ENCODE measurements at regions not wholly inside any gene's neighbourhood (a gene's known extent, or its start where the extent isn't known, plus 50 kb on each side); places are given as distances from the start of the nearest gene placed in this dataset.

DNA sequence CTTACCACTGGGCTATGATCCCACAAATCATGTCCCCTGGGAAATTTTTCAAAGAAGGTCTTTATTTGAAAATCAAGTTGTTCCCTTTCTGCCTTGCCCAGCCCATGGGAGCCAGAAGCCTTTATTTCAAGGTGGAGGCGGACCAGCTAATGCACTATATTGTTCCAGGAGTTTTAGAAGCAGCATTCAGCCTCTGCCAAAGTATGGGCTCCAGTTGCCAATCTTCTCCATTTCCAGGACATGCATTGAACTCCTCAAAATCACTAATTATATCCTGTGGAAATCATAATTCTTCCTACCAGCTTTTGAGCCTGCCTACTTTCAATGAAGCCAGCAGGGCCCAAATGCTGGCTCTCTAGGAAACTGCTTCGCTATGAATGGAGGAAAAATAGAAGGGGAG lies 195.8 kb downstream of the RAD51AP2 start:
- DNase-seq (ENCODE audit: insufficient read length, low spot score), result no peak
- no peak for FAIRE-seq
- TF ChIP-seq, protein P1, sequence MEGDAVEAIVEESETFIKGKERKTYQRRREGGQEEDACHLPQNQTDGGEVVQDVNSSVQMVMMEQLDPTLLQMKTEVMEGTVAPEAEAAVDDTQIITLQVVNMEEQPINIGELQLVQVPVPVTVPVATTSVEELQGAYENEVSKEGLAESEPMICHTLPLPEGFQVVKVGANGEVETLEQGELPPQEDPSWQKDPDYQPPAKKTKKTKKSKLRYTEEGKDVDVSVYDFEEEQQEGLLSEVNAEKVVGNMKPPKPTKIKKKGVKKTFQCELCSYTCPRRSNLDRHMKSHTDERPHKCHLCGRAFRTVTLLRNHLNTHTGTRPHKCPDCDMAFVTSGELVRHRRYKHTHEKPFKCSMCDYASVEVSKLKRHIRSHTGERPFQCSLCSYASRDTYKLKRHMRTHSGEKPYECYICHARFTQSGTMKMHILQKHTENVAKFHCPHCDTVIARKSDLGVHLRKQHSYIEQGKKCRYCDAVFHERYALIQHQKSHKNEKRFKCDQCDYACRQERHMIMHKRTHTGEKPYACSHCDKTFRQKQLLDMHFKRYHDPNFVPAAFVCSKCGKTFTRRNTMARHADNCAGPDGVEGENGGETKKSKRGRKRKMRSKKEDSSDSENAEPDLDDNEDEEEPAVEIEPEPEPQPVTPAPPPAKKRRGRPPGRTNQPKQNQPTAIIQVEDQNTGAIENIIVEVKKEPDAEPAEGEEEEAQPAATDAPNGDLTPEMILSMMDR (IDR thresholded peaks at IDR 0.05; ENCODE audit: insufficient read depth, missing control alignments), result no peak

DNA sequence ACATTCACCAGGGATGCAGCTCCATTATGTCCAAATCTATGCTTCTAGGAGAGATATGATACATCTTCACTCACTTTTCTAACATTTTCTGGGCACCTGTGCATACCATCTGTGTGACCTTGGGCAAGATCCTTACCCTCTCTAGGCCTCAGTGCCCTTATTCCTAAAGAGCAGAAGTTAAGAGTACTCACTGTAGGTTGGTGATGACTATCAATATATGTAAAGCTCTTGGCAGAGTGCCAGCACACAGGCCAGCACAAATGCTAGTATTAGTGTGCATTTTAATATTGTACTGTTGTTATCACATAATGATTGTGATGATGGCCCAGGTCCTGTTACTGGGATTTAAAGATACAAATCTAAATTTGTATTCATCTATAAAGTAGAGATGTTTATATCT lies 199.2 kb downstream of the RAD51AP2 start:
- DNase-seq (ENCODE audit: insufficient read length, low spot score) (no peak), FAIRE-seq (no peak)
- TF ChIP-seq, protein P1 (IDR thresholded peaks at IDR 0.05; ENCODE audit: insufficient read depth, missing control alignments), result no peak

DNA sequence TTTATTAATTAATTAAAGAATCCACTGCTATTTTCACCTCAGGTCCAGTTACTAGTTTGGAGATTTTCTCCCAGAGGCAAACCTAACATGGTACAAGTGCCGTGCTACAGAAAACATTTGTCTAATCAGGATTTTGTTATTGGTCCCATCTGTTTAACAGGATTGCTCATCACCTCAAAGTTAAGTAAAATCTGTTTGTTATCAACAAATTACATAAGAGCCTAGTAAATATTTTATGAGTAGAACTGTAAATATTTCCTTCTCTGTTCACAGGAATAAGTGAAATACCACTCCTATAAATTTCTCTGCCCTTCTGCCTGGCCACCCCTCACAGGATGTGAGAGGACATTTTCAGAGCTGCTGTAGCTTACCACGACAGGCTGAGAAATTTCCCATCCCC lies 200.2 kb downstream of the RAD51AP2 start:
- TF ChIP-seq, protein P1 (IDR thresholded peaks at IDR 0.05; ENCODE audit: insufficient read depth, missing control alignments), result no peak
- FAIRE-seq (no peak), DNase-seq (ENCODE audit: insufficient read length, low spot score) (no peak)

DNA sequence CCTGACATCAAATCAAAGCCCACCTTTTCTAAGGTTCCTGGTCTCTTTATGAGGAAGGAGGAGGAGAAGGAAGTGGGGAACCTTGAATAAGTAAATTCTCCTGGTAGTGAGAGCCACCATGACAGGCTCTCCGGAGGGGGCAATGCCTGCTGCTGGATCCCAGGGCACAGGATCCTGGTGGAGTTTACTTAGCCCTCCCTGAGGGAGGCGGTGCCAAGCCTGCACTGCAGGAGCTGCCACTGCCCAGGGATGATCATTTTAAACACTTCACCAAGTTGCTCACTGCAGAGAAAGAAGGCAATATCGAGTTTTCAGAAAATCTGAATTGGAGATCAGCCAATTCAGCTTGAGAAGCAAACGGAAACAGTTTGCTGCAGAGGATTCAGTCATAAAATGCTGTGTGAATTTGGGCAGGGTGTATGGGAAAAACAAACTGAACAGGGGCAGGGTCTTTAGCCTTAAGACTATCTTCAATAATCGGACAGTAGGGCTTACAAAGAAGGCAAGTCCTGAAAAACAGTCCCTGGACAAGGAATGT lies 200.7 kb downstream of the RAD51AP2 start:
- TF ChIP-seq, protein P1 (IDR thresholded peaks at IDR 0.05; ENCODE audit: insufficient read depth, missing control alignments), result no peak
- no peak for DNase-seq (ENCODE audit: insufficient read length, low spot score)
- no peak for FAIRE-seq

DNA sequence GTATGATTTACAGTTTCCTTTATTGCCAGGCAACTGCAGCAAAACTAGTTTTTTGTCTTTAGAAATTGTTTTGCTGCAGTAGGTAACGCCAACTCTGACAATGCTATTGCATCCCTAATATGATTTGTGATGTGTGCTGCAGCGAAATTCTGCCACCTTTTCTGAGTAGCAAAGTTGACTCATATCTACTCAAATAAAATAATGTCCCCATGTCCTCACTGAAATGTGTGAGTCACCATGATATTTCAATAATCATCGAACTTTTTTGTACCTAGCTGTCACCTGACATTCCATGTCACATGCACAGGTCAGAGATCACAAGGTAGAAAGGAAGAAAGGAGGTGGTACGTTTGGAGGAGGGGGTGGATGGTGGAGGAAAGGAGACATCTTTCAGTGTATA lies 205.0 kb downstream of the RAD51AP2 start:
- TF ChIP-seq, protein P1 (IDR thresholded peaks at IDR 0.05; ENCODE audit: insufficient read depth, missing control alignments), result no peak
- FAIRE-seq, result no peak

DNA sequence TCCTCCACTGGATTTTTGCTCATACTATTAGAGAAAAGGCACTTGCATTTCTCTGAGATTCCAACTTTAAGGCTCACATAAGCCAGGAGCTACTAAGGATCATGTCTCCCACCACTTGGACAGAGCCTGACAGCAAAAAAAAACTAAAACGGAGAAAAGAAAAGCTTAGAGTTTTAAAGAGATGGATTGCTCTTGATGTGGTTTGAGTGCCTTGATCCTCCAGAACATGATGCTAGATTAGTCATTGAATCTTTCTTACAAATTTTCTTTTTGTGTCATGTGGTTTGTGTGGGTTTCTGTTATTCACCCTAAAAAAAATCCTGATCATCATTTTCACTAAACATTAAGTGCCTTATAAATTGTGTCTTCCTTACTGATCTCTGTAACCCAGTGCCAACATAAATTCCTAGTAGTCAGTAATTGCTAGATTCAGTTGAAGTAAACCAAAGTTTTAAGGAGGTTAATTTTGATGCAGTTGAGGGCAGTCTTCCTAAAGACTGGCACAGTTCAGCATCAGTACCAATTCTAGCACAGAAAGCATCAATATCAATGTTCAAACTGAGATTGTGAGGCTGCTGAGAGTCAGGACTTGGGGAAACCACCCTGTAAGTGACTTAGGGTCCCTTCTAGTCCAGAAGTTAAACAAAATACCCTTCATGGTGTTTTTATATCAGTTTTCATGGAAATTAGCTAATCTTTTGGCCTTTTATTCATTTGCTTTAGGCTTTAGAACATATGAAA lies 206.3 kb downstream of the RAD51AP2 start:
- FAIRE-seq, result no peak
- DNase-seq (ENCODE audit: insufficient read length, low spot score), result no peak
- TF ChIP-seq, protein P1 (IDR thresholded peaks at IDR 0.05; ENCODE audit: insufficient read depth, missing control alignments), result no peak

More for the DNA sequence above, 205.0 kb downstream of the RAD51AP2 start:
- DNase-seq (ENCODE audit: insufficient read length, low spot score), result no peak

DNA sequence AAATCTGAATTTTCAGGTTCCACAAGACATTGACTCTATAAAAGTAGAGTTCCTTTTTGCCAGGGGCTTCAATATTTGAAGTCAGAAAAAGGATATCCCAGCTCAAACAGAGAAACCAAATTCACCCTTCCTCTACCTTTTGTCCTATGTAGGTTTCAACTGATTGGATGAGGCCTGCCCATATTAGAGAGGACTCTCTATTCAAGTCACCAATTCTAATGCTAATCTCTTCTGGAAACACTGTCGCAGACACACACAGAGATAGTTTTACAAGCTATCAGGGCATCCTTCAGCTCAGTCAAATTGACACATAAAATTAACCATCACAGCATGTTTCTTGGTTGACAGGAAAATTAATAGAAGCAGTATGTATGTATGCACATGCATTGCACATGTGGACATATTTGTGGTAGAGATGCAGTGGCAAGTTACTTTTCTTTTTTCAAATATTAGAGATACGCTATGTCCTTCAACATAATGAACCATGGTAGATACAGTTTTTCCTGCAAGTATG lies 207.1 kb downstream of the RAD51AP2 start:
- no peak for DNase-seq (ENCODE audit: insufficient read length, low spot score)
- TF ChIP-seq, protein P1 (IDR thresholded peaks at IDR 0.05; ENCODE audit: insufficient read depth, missing control alignments), result no peak
- no peak for FAIRE-seq
